Pons (tissue), 1 donor: ENCODE measurements at regions not wholly inside any gene's neighbourhood (a gene's known extent, or its start where the extent isn't known, plus 50 kb on each side); places are given as distances from the start of the nearest gene placed in this dataset.

Experiments used
- DNase-seq: peaks from one replicate; pipeline ENCODE4 v3.0.0-alpha.2; 2016; ENCODE audit warnings: low spot score

DNA sequence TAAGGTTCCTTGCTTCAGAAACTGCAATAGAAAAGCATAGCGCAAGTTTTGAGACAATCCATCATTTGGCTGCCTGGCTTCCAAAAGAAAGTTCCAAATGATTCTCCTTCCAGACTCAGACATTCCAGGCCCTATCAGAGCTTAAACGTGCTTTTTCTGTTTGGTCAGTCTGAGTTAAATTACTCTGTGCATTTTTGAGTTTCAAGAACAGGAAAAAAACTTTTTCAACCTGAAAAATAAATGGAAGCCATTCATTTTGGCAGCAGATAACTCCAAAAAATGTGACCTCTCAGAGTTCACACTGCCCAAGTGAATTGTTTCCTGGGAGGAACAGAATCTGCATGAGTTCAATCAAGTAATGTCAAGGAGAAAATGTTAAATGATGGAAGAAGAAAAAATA is 354.2 kb downstream of the CXCL12 start:
- DNase-seq, result no peak

DNA sequence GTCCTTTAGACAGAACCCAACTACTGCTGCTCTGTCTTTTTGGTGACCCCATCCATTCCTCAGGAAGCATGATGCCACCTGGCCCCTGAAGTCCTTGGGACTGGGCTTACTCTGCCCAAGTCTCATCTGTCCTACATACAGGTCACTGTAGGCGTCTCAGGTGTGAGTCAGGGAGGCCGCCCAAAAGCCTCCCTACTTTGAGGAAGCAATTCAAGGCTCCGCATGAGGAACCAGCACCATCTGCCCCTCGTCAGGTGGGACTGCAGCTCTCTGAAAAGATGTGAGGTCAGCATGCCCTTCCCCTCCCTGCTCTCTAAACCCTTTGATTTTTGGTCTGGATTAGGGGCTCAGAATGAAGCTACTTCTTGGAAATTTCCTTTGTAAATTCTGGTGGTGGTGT is 354.8 kb downstream of the CXCL12 start:
- no peak for DNase-seq

DNA sequence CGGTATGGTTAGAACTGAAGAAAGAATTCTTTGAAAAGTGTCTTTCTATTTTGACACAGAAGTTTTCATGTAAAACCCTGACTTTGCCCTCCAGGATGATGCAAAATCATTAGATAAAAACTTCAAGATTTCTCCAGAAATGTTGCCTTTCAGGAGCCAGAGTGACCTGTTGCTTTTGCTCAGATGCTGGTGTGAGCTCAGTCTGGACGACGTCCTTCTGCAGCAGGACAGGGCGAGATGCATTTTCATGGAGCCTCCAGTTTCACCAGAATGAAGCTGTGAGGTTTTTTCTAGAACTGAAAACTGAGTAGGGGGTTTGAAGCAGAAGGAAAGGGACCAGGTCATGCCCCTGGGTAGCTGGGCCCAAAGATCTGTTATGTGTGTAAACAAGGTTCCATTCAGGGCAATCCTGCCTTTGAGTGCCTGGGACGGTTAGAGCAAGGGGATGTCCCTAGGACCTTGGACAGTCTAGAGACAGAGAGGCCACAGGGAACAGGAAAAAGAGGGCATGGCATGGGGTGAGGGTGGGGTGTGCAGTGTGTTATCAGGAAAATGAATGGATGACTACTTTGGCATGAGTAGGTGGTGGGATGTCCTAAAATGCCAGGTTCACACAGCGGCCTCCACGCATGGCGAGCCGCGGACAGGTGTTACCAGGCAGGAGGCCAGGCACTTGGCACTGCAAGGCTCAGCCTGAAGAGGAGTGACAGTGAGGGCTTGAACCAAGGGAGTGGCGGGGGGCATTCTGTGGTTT is 356.3 kb downstream of the CXCL12 start:
- DNase-seq, result no peak

DNA sequence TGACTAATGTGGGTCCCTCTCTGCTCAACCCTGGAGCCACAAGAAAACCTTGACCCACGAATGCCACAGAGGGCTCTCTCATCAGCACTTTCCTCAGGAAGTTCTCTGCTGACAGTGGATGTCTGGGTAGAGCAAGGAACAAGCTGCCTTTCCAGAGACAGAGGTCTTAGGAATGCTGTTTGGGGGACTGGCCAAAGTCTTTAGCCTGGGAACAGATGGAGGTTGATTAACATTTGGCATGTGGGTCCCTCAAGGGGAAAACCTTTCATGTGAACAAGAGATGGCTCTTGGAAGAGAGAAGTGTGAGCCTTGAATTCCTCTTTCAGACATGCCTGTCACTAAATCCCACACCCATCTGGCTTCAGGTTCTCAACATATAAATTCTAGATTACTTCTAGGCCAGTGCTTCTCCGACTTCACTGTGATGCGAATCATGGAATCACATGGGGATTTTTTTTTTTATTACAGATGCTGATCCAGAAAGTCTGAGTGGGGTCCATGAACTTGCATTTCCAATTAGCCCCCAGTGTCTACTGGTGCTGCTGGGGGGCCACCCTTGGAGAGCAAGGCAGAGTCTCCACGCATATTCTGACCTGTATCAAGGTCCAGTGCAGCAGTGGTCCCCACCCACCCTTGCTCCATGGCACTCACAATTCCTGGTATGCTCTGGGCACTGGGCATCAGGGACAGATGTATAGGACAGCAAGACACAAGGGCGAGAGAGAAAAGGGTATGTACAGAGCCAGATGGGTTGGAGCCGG is 360.4 kb downstream of the CXCL12 start:
- DNase-seq, result no peak

DNA sequence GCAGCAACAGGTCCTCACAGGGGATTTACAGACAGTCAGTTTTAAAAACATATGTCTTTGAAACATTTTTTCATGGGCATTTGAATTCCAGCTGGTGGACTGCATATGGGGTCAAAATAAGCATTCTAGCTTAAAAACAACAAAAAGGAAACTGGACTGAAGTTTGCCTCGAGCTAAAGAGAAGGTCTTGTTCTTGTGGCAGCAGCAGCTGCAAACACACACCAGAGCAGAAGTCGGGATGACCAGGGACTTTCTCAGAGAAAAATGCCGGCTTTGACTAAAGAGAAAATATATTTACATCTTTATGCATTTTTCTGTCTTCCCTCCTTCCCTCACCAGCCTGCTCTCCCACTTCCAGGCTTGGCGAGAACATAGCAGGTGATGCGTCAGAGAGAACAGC is 361.4 kb downstream of the CXCL12 start:
- no peak for DNase-seq

DNA sequence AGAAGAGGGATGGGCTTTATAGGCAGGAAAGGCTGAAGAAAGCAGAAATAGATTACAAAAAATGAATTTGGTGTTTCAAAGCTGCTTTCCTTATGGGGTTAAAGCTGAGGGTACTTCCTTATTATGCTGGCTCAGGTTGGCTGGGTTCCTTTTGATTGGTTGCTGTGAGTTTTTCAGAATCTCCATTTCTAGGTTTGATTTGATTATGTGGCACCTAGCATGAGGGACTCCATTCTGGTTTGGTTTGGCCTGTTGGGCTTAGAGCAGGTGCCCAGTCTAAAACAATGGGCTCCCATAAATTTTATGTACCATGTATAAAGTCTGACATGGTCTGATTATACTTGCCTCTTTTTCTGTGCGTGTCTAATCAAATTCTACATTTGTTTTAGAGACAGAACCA is 362.7 kb downstream of the CXCL12 start:
- no peak for DNase-seq

DNA sequence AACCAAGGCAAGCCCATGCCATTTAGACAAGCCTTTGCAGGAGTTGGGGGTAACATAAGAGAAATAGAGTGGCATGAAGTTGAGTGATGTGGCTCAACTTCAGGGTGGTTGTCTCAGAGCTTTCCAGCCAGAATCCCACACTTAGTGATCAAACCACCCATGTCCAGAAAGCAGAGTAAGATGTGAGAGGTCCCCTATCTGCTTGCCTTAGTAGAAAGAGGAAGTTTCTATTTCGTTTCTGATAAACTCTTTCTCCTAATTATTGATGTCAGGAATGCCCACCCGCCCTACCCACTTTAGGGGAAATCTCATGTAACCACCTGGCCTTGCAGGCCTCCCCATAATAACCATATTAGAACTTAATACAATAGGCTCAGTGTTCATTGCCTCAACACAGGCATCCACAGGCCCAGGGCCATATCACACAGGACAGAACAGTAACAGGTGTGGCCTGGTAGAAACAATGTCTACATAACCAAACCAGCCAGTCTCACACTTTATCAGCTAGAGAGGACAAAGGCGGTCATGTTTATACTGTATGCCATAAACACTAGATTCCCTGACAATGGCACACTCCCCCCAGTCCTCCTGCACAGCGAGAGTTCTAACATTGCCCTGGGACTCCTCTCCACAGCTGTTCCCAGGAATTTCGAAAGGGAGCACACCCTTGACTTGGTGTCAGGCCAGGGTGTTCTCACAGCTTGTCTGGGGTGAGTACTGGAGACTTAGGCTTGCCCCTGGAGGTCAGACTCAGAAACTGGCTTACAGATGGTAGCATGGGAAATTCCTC is 364.4 kb downstream of the CXCL12 start:
- DNase-seq, result no peak

DNA sequence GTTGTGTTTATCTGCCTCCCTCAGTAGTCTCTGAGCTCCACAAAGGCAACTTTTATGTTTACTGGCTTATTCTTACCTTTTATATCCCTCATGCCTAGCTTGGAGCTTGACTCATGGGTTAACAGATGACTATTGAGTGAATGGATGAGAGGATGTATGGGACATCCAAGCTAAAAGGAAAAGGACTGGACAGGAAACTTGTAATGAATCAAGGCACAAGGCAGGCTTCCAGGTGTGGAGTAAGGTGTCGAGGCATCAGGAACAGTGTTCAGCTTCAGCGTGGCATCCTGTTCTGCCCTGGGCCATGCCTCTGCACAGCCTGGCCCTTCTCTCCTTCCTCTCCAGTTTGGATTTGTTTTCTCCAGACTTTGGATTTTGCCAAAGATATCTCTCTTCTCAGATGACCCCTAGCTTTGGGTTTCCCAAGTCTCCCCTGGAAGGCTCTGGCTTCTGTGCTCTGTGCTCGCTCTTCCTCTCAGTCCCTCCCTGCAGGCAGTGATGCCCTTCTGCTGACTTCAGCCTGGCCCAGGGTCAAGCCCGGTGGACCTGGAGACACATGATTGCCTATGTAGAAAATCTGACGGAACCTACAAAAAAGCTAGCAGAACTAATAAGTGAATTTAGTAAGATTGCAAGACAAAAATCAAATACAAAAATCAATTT is 367.3 kb downstream of the CXCL12 start:
- DNase-seq, result no peak

DNA sequence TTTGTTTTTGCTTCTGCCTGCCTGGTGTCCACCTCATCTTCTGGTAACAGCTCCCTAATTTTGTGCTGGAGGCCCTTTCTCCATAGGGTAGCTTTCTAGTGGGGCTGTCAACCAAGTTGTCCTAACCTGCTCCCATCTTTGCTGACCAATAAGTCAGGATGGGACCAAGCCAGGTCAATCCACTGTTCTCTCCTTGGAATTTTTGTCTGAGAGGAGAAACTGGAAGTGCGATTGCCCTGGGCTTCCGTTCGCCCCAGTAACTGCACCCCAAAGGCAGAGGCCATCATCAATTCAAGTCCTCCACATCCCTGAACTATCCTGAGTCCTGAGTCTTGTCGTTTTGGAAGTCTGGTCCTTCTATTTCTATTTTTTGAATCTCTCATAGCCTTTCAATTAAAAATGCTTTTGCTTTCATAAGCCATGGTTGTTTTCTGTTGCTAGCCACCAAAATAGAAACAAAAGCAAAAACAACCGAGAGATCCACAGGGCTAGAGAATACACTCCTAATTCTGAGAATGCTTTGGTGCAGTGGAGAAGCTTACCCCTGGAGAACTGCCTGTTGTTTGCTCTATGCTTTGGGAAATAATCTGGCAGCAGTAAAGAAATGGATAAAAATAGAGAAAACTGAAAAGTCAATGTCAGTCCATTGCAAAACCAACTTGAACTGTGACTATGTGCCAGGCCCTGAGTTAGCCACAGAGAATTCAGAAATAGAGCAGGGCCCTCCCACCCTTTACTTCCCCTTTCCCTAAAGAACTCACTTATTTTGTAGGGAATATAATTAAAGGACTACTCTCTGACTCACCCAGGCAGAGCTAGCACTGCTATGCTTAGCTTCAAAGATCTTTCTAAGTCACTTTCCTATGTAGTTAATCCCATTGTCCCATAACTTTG is 368.1 kb downstream of the CXCL12 start:
- no peak for DNase-seq

DNA sequence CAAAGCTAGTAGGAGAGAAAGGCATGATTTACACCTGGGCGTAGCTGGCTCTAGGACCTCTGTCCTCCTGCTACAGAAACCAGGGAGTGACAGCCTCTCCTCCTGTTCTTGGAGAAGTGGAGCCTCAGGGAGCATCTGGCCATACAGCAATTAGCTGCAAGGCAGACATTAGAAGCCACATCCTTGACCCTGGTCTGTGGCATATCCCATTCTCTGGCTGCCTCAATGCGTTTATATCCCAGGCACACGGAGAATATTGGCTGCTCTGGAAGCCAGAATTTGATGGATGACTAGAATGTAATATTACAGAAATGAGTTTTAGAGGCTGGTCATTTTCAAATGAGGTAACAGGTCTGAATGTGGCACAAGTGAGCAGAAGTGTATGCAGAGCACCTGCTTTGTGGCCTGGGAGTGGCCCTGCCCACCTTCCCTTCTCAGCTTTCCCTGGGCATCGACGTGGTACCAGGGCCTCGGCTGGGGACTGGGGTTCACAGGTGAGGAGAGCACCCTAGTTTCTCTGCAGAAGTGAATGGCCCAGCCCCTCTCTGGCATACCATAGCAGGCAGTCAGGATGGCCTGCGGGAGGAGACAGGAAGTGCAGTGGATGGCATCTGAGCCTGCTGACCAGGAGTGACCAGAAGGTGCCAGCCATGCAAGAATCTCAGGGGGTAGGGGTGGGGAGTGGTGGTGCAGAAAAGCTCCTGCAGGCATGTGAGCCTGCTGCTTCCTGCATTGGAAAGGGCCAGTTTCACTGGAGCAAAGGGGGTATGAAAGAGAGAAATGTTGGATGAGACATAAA is 367.2 kb upstream of the ZNF32 start:
- no peak for DNase-seq

DNA sequence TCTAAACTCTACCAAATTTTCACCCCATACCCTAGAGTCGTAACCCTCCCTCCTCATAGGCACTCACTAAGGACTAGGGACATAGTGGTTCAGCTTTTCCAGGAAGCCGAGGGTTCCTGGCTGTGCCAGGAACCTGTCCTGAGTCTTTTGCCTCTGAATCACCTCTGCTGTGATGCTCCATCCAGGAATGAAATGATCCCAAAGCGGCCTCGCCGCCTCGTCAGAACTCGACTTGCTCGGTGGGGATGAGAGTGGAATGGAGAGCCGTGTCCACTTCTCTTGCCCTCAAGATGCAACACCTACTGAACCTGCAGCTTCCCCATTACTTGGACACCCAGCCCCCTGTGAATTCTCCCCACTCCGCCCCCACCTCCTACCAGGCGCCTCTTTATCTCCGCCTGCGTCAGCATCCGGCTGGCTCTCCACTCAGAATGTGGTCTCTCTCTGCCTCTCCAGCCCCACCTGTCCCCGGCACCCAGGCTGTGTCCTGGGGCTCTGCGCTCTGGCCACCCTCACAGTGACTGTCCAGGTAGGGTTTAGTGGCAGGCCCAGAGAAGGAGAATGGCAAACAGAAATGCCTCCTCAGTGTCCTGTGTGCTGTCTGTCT is 366.1 kb upstream of the ZNF32 start:
- no peak for DNase-seq

DNA sequence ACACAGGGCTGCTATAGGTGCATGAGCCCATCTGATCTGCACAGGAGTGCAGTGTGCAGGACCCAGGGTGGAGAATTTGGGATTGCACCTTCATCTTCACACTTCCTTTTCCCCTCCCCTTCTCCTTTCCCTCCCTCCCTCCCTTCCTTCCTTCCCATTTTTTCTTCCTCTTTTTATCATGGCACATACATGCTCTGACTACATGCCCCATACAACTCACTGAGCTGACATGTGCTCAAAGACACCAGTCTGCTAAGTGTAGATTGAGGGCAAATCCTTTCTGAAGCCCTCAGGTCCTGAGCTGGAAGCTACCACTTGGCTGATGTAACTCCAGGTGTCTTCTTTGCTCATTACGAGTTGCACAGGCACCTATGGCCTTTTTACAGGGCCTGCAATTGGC is 365.3 kb upstream of the ZNF32 start:
- no peak for DNase-seq

DNA sequence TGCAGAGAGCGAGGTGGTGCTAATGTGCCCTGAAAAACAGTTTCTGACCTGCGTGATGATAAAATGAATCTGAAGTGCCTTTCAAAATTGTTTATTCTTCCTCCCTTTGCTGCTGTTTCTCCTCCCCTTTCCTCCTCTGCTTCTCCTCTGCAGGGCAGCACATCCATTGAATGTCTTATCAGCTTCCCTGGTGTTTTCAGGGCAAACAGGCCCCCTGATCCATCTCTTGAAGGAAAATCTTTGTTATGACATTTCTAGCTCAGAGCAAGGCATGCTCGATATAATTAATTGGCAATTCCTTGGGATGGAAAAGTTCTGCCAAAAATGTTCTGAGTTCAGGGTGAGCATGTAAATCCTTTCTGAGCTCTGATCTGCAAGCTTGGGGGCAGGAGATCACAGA is 364.2 kb upstream of the ZNF32 start:
- no peak for DNase-seq

DNA sequence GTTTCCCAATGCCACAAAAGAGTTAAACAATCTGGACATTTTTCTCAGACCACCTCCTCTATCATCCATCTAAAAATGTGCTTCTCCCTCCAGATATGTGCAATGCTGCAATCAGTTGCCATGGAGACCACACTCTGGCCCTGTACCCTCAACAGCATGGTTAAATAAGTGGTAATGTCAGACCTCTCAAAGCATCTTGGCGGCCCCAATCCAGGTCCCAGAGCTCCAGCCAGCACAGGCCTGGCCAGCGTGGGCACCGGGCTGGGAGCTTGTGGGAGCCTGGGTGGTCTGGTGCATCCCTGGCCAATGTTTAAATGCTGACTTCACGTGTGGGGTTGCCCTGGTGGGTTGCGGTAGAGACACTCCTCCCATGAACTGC is 362.9 kb upstream of the ZNF32 start:
- no peak for DNase-seq

DNA sequence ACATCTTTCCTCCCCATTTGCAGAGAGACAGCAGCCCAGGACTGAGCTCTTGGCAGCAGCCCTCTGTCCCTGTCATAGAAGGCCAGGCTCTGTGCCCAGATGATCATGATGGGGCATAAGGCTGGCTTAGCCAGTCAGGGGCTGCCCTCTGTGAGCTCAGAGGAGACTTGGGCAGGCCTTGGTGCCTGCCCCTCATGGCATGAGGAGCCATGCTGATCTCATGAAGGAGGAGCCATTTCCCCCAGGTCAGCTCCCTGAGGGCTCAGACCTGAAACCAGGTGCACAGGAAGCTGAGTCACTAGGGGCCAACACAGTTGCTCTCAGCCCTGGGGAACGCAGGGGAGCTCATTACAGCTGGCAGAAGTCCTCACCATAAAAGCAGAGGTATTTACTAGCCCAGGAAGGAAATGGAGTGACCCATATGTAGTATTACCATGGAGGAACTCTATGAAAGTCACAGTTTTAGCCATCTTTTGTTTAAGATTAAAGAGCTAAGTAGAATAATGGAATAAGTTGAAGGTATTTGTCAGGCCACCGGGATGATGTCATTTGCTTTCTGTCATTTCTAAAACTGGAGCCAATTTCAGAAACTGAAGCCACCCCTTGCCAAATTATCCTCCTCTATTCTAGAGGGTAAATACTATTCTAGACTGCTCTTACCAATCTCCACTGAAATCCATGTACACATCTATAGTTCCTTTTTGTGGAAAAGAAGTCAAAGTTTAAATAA is 362.4 kb upstream of the ZNF32 start:
- no peak for DNase-seq

DNA sequence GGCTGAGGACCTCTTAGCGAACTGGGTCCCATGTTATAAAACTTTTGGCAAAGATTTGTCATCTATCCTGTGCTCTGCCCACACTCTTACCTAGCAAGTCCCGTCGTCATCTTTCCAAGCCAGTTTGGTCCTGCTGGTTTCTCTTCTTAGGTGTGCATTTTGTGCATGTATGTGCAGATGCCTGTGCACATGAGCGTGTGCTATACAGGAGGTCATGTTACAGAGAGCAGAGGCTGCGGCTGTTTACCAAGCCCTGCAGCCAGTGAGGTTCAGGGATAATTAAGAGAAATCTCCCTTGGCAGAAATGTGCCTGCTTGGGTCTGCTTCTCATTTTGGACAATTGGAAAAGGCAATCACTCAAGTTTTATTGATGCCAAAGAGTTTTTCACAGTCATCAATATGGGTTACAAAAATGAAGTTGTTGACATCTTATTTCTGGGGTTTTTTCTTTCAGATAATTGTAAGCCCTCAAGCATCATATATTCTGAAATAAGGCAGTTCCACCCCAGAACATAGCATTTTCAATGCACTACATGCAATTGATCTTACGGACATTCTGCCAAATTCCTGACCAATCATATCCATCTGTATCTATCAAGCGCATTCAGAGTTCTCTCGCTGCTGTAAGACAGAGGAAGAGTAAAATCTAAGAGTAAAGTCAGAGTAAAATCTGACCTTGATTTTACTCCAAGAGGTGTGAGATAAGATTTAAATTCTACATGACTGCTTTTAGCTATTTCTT is 361.4 kb upstream of the ZNF32 start:
- DNase-seq, result no peak

DNA sequence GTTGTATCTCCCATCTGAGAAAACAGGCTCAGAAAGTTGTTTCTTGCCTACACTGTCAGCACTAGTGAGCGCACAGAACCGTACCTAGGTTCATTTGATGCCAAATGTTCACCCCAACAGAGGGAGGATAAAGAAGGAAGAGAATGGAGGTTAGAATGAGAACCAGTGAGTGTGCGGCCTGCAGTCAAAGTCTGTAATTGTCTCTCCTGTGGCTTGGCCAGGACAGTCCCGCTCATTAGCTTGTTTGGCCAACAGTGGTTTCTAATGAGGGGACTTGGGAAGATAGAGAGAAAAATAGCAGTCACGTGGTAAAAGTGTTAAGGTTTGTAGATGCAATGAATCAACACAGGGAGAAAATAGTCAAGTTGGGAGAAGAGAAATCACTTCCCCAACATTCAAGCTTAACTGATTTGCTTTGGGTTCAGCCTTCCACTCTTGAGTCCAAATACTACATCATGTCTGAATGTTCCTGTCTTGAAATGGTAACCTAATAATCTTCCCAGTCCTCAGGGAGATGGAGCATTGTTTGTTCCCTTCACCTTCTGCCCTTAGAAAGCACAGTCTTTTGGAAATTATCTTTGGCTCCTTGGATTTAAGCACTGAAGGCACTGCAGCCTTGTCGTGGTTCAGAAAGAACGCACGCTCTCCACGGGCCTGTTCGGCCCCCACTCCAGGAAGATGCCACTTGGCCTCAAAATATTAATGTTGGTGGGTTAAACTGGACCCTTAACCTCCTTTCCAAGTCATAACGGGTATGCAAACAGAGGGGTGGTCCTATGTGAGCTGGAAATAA is 360.4 kb upstream of the ZNF32 start:
- no peak for DNase-seq
